ENCODE measurements at regions not wholly inside any gene's neighbourhood (a gene's known extent, or its start where the extent isn't known, plus 50 kb on each side); places are given as distances from the start of the nearest gene placed in this dataset.

DNA sequence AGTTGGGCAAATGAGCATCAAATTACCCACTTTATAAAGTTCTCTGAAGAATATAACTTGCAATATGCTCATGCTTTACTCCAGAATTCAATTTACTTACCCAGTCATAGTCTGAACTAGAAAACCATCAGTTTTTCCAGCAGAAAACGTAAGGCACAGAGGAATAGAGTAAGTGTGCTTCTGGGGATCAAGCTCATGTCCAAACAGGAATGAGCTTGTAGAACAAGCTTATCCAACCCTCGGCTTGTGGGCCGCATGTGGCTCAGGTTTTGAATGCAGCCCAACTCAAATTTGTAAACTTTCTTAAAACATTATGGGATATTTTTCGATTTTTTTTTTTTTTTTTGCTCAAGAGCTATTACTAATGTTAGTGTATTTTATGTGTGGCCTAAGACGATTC is 308.5 kb upstream of the KLF12 start:
- TF ChIP-seq, protein P1, sequence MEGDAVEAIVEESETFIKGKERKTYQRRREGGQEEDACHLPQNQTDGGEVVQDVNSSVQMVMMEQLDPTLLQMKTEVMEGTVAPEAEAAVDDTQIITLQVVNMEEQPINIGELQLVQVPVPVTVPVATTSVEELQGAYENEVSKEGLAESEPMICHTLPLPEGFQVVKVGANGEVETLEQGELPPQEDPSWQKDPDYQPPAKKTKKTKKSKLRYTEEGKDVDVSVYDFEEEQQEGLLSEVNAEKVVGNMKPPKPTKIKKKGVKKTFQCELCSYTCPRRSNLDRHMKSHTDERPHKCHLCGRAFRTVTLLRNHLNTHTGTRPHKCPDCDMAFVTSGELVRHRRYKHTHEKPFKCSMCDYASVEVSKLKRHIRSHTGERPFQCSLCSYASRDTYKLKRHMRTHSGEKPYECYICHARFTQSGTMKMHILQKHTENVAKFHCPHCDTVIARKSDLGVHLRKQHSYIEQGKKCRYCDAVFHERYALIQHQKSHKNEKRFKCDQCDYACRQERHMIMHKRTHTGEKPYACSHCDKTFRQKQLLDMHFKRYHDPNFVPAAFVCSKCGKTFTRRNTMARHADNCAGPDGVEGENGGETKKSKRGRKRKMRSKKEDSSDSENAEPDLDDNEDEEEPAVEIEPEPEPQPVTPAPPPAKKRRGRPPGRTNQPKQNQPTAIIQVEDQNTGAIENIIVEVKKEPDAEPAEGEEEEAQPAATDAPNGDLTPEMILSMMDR (IDR thresholded peaks at IDR 0.05; ENCODE audit: low read depth, low read length, poor library complexity, severe bottlenecking): no peak
- TF ChIP-seq EZH2phosphoT487 (IDR thresholded peaks at IDR 0.05; ENCODE audit: borderline replicate concordance, low read length): no peak
